GM12874 (cell line): ENCODE measurements at regions not wholly inside any gene's neighbourhood (a gene's known extent, or its start where the extent isn't known, plus 50 kb on each side); places are given as distances from the start of the nearest gene placed in this dataset.

Experiments
- CTCF ChIP-seq: IDR thresholded peaks from 2 replicates; pipeline ENCODE4 v1.5.1; 2011; ENCODE audit warnings: low read depth, mild to moderate bottlenecking, control low read depth, low read length, moderate library complexity; ENCODE audit not compliant: insufficient read depth

- TF ChIP-seq CTCF = no peak
Measured at GRCh38 chr13:70755456-70755855, 647.2 kb upstream of the KLHL1 start.

- TF ChIP-seq CTCF = no peak
Measured at GRCh38 chr13:70747262-70747661, 639.0 kb upstream of the KLHL1 start.

GRCh38 chr13:70736622-70737317, 628.5 kb upstream of the KLHL1 start:
- TF ChIP-seq CTCF = no peak

- TF ChIP-seq CTCF = no peak
Measured at GRCh38 chr13:70732611-70733010, 624.4 kb upstream of the KLHL1 start.

GRCh38 chr13:70729369-70729768, 621.1 kb upstream of the KLHL1 start:
- no peak for TF ChIP-seq CTCF

GRCh38 chr13:70723732-70724131, 615.5 kb upstream of the KLHL1 start:
- no peak for TF ChIP-seq CTCF

GRCh38 chr13:70720386-70720785, 612.1 kb upstream of the KLHL1 start:
- no peak for TF ChIP-seq CTCF
